ENCODE measurements at regions not wholly inside any gene's neighbourhood (a gene's known extent, or its start where the extent isn't known, plus 50 kb on each side); places are given as distances from the start of the nearest gene placed in this dataset.

- Mint-ChIP-seq H3K4me3 (no peak overlapping the region), H3K36me3 (ENCODE audit: low read depth) (no peaks in the 10 kb centered on the region), H3K9me3 (peaks cover 6% of the 10 kb centered on the region), H3K27me3 (ENCODE audit: insufficient read depth) (peaks cover 3% of the 10 kb centered on the region; the same call in 1 of the 2 replicates), H3K27ac (no peak overlapping the region), H3K4me1 (ENCODE audit: low read depth) (no peaks in the 10 kb centered on the region)
- TF ChIP-seq CTCF (IDR thresholded peaks at IDR 0.05), result no peak
- no peak for DNase-seq
Measured at GRCh38 chr16:59263955-59264354, 529.8 kb upstream of the GOT2 start.

- no peak for TF ChIP-seq CTCF (IDR thresholded peaks at IDR 0.05)
- Mint-ChIP-seq H3K36me3 (ENCODE audit: low read depth) (no peaks in the 10 kb centered on the region), H3K27ac (no peak overlapping the region), H3K27me3 (ENCODE audit: insufficient read depth) (peaks cover 3% of the 10 kb centered on the region; the same call in 1 of the 2 replicates), H3K4me3 (no peak overlapping the region), H3K9me3 (peaks cover 6% of the 10 kb centered on the region), H3K4me1 (ENCODE audit: low read depth) (no peaks in the 10 kb centered on the region)
- DNase-seq, result no peak
Measured at GRCh38 chr16:59260892-59261291, 526.8 kb upstream of the GOT2 start.

- no peak for DNase-seq
- Mint-ChIP-seq H3K27me3 (ENCODE audit: insufficient read depth) (peaks cover 3% of the 10 kb centered on the region; the same call in 1 of the 2 replicates), H3K27ac (no peak overlapping the region), H3K9me3 (peaks cover 6% of the 10 kb centered on the region), H3K36me3 (ENCODE audit: low read depth) (no peaks in the 10 kb centered on the region), H3K4me3 (no peak overlapping the region), H3K4me1 (ENCODE audit: low read depth) (no peaks in the 10 kb centered on the region)
- TF ChIP-seq CTCF (IDR thresholded peaks at IDR 0.05), result no peak
Measured at GRCh38 chr16:59259950-59260319, 525.8 kb upstream of the GOT2 start.

- H3K27me3 Mint-ChIP-seq (ENCODE audit: insufficient read depth), result peaks cover 3% of the 10 kb centered on the region; the same call in 1 of the 2 replicates
Measured at GRCh38 chr16:59259074-59259949, 525.2 kb upstream of the GOT2 start.

GRCh38 chr16:59252317-59252716 is 518.2 kb upstream of the GOT2 start:
- H3K4me3 Mint-ChIP-seq, result no peak overlapping the region
- no peaks in the 10 kb centered on the region for H3K36me3 Mint-ChIP-seq (ENCODE audit: low read depth)
- no peaks in the 10 kb centered on the region for H3K9me3 Mint-ChIP-seq
- DNase-seq, result no peak
- H3K27me3 Mint-ChIP-seq (ENCODE audit: insufficient read depth), result no peaks in the 10 kb centered on the region; the same call in 1 of the 2 replicates
- no peaks in the 10 kb centered on the region for H3K4me1 Mint-ChIP-seq (ENCODE audit: low read depth)
- no peak overlapping the region for H3K27ac Mint-ChIP-seq
- no peak for TF ChIP-seq CTCF (IDR thresholded peaks at IDR 0.05)

More at GRCh38 chr16:59259074-59259949, 525.2 kb upstream of the GOT2 start:
- Mint-ChIP-seq H3K4me1 (ENCODE audit: low read depth) (no peaks in the 10 kb centered on the region), H3K9me3 (peaks cover 6% of the 10 kb centered on the region), H3K27ac (no peak overlapping the region), H3K4me3 (no peak overlapping the region), H3K36me3 (ENCODE audit: low read depth) (no peaks in the 10 kb centered on the region)
- TF ChIP-seq CTCF (IDR thresholded peaks at IDR 0.05), result no peak
- no peak for DNase-seq
